Colonic mucosa (tissue), 4 donors: ENCODE measurements at regions not wholly inside any gene's neighbourhood (a gene's known extent, or its start where the extent isn't known, plus 50 kb on each side); places are given as distances from the start of the nearest gene placed in this dataset.

Experiments used
- DNase-seq: peaks from one replicate; pipeline ENCODE4 v3.0.0-alpha.2; 2020
- H3K27ac ChIP-seq: fragments of 200-600 bp; one replicate; pipeline ENCODE4 v1.8.0; 2021
- H3K27me3 ChIP-seq: fragments of 200-600 bp; one replicate; pipeline ENCODE4 v1.8.0; 2021
- H3K36me3 ChIP-seq: fragments of 200-600 bp; one replicate; pipeline ENCODE4 v1.8.0; 2021
- H3K4me1 ChIP-seq: fragments of 200-600 bp; one replicate; pipeline ENCODE4 v1.8.0; 2021; ENCODE audit warnings: mild to moderate bottlenecking
- H3K4me3 ChIP-seq: fragments of 200-600 bp; one replicate; pipeline ENCODE4 v1.8.0; 2021
- H3K9ac ChIP-seq, 2 donors: one replicate each; pipeline ENCODE4 v1.7.0; 2013; ENCODE audit warnings: control low read depth in 2 of 2, low read depth in 2 of 2, low read length in 2 of 2
- H3K9me3 ChIP-seq: fragments of 200-600 bp; one replicate; pipeline ENCODE4 v1.8.0; 2021
- intact Hi-C: fragments of 100-400 bp; cut with DNase I; formaldehyde crosslinking; loops from one replicate; pipeline ENCODE4 v1.14.1; 2022
- TF ChIP-seq, protein P1 (sequence below): fragments of 200-600 bp; IDR thresholded peaks from one replicate; pipeline ENCODE4 v1.8.0; 2022; ENCODE audit warnings: antibody characterized with exemption, mild to moderate bottlenecking
- donor health status: healthy.
- donor health status: DM: no; HTN: no; CAD: no.
- donor health status: DM: no; HTN: no; CAD: no.

- Histone ChIP-seq H3K27ac (no peak overlapping the region), H3K9ac (no peak overlapping the region), H3K4me1 (no peaks in the 10 kb centered on the region), H3K27me3 (no peaks in the 10 kb centered on the region), H3K4me3 (no peak overlapping the region), H3K36me3 (no peaks in the 10 kb centered on the region), H3K9me3 (no peaks in the 10 kb centered on the region)
- TF ChIP-seq, protein P1, sequence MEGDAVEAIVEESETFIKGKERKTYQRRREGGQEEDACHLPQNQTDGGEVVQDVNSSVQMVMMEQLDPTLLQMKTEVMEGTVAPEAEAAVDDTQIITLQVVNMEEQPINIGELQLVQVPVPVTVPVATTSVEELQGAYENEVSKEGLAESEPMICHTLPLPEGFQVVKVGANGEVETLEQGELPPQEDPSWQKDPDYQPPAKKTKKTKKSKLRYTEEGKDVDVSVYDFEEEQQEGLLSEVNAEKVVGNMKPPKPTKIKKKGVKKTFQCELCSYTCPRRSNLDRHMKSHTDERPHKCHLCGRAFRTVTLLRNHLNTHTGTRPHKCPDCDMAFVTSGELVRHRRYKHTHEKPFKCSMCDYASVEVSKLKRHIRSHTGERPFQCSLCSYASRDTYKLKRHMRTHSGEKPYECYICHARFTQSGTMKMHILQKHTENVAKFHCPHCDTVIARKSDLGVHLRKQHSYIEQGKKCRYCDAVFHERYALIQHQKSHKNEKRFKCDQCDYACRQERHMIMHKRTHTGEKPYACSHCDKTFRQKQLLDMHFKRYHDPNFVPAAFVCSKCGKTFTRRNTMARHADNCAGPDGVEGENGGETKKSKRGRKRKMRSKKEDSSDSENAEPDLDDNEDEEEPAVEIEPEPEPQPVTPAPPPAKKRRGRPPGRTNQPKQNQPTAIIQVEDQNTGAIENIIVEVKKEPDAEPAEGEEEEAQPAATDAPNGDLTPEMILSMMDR = no peak
- DNase-seq = no peak
- intact Hi-C loops = no loop called here
Measured at GRCh38 chr20:55596431-55596830, 408.9 kb downstream of the CBLN4 start.

DNA sequence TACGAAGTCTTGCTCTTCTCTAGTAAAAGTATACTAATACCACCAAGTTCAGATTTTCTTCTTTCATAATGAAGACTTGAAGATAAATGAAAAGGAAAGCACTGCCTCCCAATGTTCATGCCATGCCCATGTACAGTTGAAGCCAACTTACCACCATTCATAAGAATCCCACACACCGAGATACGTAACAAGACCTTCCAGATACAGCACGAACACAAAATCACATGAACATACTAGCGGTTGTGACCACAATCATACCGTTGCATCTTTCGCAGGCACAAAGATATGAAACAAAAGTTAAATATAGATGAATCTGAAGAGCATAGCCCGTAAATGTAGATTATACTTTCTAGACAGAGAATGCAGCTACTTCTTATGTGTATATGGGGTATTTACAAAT lies 412.5 kb downstream of the CBLN4 start:
- no peak for DNase-seq
- no peaks in the 10 kb centered on the region for H3K9me3 ChIP-seq
- no peaks in the 10 kb centered on the region for H3K27me3 ChIP-seq
- H3K4me1 ChIP-seq = no peaks in the 10 kb centered on the region
- TF ChIP-seq, protein P1 = no peak
- H3K4me3 ChIP-seq = no peak overlapping the region
- no peaks in the 10 kb centered on the region for H3K36me3 ChIP-seq
- intact Hi-C loops = no loop called here
- H3K27ac ChIP-seq = no peak overlapping the region
- H3K9ac ChIP-seq = no peak overlapping the region

DNA sequence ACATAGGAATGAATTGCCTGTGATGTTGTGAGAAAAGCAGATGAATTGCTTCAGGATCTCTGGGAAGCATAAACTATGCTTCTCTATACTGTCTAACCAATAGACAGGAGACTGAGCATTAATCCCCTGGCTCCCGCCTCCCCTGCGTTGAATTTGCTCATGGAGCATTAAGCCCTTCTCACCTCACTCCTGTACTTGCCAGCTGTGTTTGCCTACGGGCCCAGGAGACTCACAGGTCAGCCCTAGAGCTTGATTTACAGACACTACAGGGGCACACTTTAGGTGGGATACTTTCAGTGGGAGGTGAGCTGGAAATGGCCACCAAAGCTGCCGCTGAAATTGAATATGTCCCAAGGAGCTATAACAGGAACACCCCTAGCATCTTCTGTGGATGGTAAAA lies 418.7 kb downstream of the CBLN4 start:
- Histone ChIP-seq H3K27me3 (no peaks in the 10 kb centered on the region), H3K9ac (no peak overlapping the region), H3K9me3 (no peaks in the 10 kb centered on the region), H3K27ac (no peak overlapping the region), H3K4me3 (no peak overlapping the region), H3K4me1 (no peaks in the 10 kb centered on the region), H3K36me3 (no peaks in the 10 kb centered on the region)
- no peak for DNase-seq
- TF ChIP-seq, protein P1 = no peak
- intact Hi-C loops = no loop called here

DNA sequence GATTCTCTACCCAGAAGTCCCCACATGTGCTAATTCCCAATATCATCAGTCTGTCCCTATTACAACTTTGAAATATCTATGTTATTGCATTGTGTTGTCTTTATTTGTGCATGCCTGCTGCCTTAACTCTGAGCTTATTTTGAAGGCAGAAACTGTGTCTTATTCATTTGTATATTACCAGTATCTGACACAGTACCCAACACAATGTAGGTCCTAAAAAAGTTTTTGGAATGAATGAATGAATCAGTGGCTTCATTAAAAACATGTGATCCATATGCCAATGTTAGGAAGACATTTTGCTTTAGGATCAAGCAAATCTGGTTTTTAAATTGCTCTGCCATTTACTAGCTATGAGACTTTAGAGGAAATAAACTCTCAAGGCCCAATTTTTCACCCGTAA lies 420.4 kb downstream of the CBLN4 start:
- no peak for DNase-seq
- Histone ChIP-seq H3K27ac (no peak overlapping the region), H3K9me3 (no peaks in the 10 kb centered on the region), H3K4me1 (no peaks in the 10 kb centered on the region), H3K9ac (no peak overlapping the region), H3K27me3 (no peaks in the 10 kb centered on the region), H3K36me3 (no peaks in the 10 kb centered on the region), H3K4me3 (no peak overlapping the region)
- TF ChIP-seq, protein P1 = no peak
- intact Hi-C loops = no loop called here

DNA sequence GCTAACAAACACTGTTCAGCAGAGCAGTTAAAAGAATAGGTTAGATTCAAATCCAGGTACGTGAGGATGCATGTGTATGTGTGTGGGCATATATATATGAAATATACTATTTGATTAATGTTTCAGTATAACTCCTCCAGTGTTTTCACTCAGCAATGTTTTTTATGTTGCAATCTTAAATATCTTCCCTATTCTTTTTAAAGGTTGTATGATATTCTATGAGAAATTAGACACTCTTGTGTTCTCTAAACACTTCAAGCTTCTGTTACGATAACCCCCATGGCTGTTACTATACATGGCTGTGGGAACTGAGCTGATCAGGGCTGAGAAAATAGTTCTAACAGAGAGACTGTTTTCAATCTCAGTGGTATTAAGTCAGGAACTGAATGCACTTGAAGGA lies 421.0 kb downstream of the CBLN4 start:
- TF ChIP-seq, protein P1 = no peak
- Histone ChIP-seq H3K4me3 (no peak overlapping the region), H3K36me3 (no peaks in the 10 kb centered on the region), H3K9ac (no peak overlapping the region), H3K27ac (no peak overlapping the region), H3K9me3 (no peaks in the 10 kb centered on the region), H3K4me1 (no peaks in the 10 kb centered on the region), H3K27me3 (no peaks in the 10 kb centered on the region)
- intact Hi-C loops = no loop called here
- DNase-seq = no peak

GRCh38 chr20:55583036-55583435 lies 422.3 kb downstream of the CBLN4 start:
- intact Hi-C loops = no loop called here

More at GRCh38 chr20:55583036-55583435, 422.3 kb downstream of the CBLN4 start:
- no peaks in the 10 kb centered on the region for H3K36me3 ChIP-seq
- H3K4me1 ChIP-seq = no peaks in the 10 kb centered on the region
- H3K9me3 ChIP-seq = no peaks in the 10 kb centered on the region
- no peak overlapping the region for H3K4me3 ChIP-seq
- TF ChIP-seq, protein P1 = no peak
- H3K27me3 ChIP-seq = no peaks in the 10 kb centered on the region
- H3K9ac ChIP-seq = no peak overlapping the region
- DNase-seq = no peak
- H3K27ac ChIP-seq = no peak overlapping the region
